GM21786 (cell line): ENCODE measurements at regions not wholly inside any gene's neighbourhood (a gene's known extent, or its start where the extent isn't known, plus 50 kb on each side); places are given as distances from the start of the nearest gene placed in this dataset.

Experiments
- ATAC-seq: cut with Tn5 transposase; IDR thresholded peaks from one replicate; pipeline ENCODE4 v1.9.1; 2021; ENCODE audit not compliant: unreplicated experiment

DNA sequence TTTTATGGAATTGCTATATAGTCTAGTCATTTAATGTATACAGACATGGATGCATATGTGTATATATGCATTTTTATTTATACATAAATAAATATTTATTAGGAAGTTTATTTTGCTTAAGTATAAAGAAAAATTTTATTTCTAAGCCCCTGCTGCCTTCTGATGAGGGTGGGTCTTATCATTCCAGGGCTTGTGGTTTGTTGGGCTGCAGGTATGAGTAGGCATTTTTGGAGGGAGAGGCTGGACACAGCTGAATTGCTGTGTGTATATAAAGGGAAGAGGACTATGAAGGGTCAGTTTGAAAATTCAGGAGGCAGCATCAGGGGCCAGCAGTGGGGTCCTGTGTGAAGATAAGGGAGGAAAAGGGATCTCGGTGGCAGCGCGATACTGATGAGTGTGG lies 189.4 kb downstream of the TMEM182 start:
- ATAC-seq = no peak

DNA sequence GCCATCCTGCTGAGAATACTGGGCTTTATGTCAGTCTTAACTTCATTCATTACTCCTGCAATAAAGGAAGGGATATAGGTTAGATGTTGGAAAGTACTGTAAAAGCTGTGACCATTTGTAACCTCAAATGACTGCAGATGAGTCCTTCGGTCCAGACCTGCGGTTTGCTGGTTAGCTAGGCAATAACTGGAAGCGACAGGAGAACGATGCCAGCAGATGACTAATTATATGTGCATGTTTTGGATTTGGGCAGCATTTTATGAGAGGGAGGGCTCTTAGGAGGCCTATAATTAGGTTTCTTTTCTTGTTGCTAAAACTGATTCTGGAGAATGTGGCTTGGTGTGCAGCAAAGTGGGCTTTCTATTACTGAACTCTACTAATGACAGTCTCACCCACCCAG lies 205.6 kb downstream of the TMEM182 start:
- ATAC-seq = no peak

DNA sequence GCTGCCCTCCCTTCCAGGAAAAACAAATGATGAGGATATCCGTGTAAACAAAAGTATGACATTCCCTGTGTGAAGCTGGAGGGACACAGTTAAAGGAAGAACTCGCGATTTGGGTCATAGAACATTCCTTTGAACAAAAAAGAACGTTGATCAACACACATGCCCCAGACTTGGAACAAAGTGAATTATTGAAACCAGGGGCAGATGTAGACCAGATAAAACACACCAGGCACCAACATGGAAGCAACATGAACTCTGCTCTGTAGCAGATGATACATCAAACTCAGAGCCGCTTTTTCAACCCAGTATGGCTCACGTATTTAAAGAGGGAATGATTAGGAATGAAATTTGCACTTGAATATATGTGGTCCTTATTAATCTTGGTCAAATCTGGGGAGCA lies 206.5 kb downstream of the TMEM182 start:
- no peak for ATAC-seq

DNA sequence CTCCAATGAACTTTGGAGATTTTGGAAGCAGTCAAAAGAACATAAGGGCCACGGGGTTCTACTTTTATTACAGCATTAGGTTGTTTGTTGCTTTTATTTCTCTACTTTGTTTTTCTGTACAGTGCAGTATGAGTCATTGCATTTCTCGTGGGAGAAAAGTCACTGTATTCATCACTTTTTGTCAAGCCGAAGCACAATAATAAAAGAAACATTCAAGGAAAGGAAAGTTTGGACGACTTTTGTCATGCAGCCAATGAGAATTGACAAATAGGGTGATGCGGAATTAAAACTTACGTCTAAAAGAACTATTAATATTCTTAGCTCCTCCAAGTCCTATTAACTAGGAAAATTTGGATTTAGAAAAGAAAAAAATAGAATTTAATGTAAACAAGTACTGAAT lies 209.9 kb downstream of the TMEM182 start:
- no peak for ATAC-seq

DNA sequence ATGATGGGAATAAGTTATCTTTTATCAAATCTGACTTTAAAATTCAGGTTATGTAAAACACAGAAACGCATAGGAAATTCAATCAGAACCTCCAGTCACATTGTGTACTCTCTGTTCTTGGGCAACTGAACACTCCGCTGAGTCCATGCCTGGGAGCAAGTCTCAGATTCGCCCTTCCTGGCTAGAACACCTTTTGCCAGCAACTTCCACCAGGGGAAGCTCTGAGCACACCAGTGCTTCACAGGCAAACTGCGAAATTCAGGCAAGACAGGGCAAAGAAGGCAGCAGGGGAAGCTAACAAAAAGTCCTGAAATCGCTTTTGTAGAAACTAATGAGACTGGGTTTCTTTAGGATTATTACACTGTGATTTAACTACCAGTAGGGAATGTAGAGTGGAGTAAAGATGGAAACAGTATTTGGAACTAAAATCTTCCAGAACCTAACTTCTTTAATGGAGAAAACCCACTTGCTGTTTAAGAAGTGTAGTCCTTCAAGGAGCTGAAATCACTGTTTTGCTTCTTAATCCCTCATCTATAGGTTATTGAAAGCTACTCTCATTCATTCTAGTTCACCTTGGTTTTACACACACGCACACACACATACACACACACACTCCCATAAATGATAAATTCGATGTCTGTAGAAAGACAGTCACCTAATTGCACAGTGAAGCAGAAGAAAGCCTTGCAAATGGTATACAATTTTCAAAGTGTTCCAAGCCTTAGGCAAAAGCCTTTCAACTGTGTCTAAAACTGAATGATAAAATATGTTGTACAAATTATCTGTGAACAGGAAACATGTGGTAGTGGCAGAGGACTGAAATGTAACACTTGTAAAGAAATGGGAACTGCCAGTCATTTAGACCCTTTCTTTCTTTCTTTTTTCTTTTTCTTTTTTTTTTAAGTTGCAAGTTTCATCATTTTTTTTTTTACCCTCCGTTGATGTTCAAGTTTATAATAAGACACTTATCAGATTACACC lies 214.5 kb downstream of the TMEM182 start:
- ATAC-seq = peak; percentile 59

DNA sequence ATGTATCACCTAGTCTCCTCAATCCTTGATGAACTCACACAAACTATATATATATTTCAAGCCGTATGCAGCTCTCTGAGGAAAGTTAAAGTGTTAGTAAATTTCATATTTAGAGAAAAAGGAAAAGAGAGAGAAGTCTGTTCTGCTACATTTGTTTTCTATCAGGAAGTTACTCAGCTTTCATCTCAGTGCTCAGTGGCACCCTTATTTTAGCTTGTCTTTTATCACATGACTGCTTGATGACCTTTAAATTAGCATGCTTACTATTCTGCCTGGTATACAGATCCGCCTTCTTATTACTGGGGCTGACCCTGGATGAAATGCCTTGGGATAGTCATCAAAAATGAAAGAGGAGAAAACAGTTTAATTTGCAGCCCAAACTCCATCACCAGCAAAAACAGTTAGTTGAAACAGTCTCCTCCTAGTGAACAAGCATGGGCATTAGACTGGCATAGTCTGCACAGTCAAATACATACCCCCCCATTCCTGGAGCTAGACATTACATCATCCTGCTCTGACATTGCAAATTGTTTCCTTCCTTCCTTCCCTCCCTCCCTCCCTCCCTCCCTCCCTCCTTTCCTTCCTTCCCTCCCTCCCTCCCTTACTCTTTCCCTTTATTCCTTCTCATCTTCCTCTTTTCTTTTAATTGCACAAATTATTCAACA lies 215.7 kb downstream of the TMEM182 start:
- ATAC-seq = no peak

DNA sequence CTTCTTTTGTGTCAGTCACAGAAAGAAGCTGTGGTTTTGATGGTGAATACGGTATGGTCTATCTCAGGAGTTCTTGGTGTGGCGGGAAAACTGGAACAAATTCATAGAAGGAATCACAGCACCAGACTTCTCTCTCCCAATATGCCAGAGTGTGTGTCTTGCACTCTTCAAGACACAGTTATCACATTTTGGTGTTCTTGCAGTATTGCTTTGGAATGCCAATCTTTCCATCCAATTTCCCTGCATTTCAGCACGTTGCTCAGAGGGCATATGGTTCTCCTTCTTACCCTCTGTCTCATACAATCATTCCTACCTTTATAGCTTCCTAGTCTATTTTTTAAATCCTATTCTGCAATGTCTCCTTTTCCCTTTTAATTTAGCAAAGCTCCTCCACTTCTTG lies 216.3 kb downstream of the TMEM182 start:
- ATAC-seq = no peak

DNA sequence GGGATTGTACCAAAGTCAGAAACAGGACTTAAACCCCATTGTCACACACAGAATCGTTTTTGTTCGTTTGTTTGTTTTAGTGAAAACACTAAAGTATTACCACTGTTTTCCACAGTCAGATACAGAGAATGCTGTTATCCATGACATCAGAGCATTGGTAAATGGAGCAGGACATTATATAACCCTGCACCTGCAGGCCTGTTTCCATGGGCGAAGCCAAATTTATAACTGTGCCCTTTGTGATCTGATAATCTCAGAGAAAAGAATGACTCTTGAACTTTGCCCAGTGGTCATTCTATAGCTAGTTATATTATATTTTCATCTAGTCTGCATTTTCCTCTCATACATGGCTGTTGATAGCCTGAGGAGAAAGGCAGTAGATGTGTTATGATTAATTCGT lies 217.6 kb downstream of the TMEM182 start:
- ATAC-seq = no peak

DNA sequence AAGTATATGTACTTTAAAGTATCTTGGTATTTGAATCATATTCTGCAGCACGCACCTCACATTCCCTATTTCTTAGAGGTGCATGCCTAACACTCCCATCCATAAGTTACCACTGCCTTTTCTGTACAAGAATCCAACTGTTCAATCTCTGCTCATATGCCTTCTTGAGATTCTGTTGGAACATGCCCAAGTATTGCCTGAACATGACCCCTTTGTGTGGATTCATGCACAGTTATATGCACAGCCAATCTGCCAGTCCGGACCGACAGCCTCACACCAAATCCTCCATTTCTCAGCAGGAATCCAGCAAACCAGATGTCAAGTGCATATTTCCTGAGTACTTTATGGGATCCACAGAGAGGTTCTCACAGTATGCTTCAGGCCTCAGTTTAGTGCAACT lies 222.0 kb downstream of the TMEM182 start:
- no peak for ATAC-seq

DNA sequence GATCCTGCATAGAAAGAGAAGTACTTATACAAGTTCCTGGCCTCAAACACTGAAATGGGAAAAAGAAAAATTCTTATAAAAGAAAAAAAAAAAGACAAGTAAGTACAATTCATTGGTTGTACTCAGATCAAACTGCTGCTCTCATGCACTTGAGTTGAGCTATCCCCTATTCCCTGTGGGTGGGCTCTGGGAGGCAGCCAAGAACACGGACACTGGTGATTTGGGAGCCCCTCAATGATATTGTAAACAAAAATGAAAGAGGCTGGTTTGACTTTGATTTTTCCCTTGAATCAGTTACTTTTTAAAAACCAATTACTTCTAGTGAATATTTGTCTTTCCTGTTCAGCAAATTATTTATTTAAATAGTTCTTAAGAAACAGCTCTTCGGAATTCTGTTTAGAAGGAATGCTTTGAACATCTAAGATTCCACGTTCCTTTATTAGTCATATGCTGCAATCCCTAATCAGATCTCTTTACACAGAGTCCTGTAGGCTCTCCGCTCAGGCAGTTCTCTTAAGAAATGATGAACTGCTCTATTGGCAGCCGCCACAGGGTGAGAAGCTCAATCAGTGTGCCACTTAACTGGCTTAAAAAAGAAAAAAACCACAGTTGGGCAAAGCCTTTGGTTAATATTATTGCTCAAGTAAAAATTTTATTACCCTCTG lies 225.1 kb downstream of the TMEM182 start:
- ATAC-seq = no peak

DNA sequence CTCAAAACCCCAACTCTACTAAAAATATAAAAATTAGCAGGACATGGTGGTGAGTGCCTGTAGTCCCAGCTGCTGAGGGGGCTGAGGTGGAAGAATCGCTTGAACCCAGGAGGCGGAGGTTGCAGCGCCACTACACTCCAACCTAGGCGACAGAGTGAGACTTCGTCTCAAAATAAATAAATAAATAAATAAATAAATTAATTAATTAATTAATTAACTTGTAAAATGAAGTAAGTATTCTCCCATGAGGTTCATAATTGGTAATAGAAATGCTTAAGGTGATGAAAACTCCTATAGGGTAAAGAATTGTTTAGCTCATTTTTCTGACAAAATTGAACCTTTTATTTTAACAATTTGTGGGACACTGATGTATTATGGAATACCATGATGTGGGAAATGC lies 230.8 kb downstream of the TMEM182 start:
- no peak for ATAC-seq

DNA sequence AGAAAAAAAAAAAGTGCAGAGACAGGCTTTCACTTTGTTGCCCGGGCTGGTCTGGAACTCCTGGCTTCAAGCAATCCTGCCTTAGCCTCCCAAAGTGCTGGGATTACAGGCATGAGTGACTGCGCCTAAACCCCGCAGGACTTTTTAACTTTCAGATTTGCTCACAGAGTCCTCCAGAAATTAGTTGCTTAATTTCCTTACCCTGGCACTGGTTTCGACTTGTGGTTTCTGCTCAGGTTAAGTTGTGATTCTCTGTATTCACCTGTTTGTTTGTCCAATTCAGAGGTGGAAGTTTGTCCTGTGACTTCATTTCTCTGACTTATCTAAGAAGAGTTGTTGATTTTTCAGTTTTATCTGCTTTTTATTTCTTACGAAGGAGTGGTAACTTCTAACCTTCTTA lies 238.1 kb downstream of the TMEM182 start:
- no peak for ATAC-seq

DNA sequence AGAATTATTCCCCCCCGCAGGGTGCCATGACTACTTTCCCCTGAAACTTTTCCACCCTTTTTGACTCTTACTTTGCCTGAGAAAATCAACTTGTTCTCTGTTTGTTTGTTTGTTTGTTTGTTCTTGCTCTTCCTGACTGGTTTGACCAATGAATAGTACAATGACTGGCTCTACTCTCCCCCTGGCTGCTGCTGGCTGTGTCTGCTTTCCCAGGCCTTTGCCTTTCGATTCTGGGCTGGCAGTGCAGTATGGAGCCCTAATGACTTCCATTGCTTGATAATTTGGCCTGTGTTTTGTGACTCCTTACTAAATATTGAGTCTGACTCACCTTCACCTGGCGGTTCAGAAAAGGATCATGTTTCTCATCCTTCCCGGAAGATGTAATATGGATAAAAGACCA lies 241.1 kb downstream of the TMEM182 start:
- ATAC-seq = no peak

DNA sequence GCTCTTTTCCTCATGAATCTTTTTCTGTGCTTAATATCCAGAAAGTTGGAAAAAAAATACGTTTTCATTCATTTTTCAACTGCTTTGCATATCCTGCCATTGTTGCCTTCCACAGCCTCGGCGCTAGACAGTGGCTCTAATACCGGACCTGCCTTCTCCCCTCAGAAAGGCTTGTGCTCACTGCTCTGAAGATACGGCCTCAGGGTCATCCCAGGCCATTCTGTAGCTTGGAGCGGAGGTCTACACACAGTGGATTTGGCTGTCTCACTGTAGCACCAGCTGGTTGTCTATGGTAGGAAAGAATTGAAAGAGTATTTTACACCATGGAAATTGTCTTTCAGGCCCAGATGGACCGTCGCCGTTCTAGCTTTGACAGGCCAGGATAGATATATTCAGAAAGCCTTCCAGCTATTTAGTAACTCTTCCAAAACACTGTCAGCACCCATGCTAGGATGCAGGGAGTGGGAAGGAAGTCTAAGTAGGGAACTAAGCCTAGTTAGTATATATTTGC lies 242.0 kb downstream of the TMEM182 start:
- no peak for ATAC-seq

DNA sequence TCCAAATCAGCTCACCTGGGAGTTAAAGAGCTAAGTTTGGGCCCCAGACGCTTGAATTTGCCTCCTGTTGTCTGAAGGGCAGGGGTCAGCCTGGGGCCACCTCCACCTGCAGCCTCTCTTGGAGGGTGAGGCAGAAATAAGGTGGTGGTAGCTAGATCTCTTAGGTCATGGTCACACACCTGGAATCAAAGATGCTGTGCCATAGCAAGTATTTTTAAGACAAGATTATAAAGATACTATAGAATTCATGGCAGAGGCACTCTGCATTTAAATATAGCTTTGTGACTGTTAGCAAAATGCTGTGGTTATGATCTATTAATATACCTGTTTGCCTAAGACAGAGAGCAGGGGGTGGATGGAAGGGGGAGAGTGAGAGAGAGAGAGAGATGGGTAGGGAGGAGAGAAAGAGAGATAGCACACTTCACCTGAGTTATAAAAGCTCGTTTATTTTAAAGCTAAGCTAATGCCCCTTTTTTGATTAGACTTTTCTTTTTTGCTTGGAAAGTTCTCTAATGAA lies 242.7 kb downstream of the TMEM182 start:
- no peak for ATAC-seq

DNA sequence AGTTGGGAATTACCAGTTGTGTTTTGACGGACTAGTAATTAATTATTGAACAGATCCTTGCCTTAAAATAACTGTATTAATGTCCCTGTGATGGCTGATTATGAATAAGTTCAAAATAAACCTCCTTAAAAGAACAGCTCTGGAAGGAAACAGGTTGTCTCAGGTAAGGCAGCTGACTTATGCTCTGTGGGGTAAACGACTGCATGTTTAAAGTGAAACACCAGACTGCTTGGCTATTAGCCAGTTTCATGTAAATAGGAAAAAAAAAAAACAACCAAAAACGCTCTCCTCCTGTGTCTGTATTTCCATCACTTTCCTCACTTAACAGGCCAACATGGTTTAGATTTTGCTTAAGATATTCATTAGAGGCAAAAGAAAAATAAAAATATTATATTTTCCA lies 243.6 kb downstream of the TMEM182 start:
- ATAC-seq = no peak

DNA sequence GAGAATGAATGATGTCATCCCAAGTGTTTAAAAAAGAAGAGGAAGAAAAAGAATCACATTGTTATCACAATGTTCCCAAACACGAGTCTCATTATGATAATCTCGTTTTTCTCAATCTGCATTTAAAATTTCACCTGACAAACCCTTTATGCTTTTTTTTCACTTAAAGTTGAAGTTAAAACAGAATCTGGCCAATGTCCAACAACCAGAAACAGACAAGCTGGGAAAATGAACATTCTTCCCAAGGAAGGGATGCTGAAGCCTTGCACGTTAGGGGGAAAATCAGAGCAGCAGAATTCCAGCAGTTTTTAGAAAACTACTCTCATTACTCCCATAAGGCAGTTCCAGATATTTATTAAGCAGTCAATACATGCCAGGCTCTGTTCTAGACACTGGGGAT lies 245.3 kb downstream of the TMEM182 start:
- ATAC-seq = no peak

DNA sequence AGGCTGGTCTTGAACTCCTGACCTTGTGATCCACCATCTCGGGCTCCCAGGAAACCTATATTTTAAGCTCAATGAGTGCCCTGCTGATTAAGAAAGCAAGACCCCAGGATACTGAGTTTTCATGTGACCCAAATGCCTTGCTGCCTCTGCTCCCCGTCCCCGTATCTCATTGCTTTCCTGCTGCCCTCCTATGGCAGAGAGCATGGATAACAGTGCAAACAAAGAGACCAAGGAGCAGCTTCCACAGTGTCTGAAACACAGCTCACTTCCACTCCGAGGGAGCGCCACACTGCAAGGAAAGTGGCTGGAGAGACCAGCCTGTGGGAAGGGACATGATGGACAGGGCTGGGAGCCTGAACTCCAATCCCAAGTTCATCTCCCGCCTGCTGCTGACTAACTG lies 246.8 kb downstream of the TMEM182 start:
- ATAC-seq = no peak

DNA sequence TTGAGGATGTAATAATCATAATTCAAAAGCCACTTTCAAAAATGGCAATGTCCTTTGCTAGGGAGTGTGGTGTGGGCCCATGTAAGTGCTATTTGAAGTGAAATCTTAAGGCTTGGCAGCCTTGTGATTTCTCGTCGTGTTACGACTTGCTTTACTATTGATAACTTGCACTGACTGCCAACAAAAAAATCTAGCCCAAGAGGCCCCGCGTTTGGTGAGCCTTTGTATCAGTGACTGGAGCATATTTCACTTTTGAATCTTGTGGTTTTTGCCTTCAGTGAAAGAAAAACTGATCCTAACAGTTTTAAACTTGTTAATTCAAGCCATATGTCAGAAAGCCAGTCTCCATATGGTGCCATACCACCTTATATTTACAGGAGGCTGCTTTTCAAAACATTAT lies 248.0 kb downstream of the TMEM182 start:
- no peak for ATAC-seq

DNA sequence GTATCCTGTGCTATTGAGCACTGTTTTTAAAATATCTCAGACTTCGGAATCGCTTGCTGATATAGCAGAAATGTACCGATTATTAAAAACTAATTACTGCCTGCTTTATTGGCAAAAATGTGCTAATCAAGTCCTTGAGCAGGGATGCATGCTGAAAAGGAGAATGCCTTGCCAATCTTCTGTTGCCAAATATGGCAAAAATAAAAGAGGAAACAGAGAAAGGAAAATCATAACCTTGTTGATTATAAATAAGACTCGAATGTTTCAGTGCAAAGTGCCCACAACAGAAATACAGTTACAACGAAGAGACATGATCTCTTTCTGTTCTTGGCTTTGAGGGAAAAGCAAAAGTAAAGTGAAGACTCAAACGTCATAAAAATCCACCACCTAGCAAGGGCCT lies 248.5 kb downstream of the TMEM182 start:
- ATAC-seq = no peak

DNA sequence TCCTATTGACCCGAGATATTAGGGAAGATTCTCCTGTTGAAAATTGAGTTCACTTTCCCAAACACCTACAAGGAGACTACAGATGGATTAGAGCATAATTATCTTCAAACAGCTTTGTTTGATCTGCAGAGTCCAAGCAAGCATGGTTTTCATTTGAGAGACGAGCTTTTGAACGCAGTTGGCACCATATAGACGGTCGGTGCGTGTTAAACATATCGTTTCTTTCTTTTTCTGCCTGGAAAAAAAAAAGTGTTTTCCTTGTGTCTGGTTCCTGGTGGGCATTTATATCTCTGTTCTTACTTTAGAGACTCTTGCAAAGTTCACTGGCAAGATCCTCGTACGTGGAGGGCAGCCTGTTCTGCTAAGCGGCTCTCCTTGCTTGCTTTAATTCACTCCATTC lies 248.9 kb downstream of the TMEM182 start:
- ATAC-seq = no peak
